Suprapubic skin (tissue), 4 donors: ENCODE measurements at regions not wholly inside any gene's neighbourhood (a gene's known extent, or its start where the extent isn't known, plus 50 kb on each side); places are given as distances from the start of the nearest gene placed in this dataset.

ENCODE experiments used
- DNase-seq, 2 donors: peaks; one replicate each; pipeline ENCODE4 v3.0.0-alpha.2; 2019; ENCODE audit warnings: low spot score in 2 of 2
- H3K27ac ChIP-seq: fragments of 200-600 bp; sonication (generic); one replicate; pipeline ENCODE4 v1.5.1; 2019
- H3K27me3 ChIP-seq: fragments of 200-600 bp; sonication (generic); one replicate; pipeline ENCODE4 v1.5.1; 2019
- H3K36me3 ChIP-seq: fragments of 200-600 bp; sonication (generic); one replicate; pipeline ENCODE4 v1.5.1; 2019
- H3K4me1 ChIP-seq: fragments of 200-600 bp; sonication (generic); one replicate; pipeline ENCODE4 v1.5.1; 2019
- H3K4me3 ChIP-seq: fragments of 200-600 bp; sonication (generic); one replicate; pipeline ENCODE4 v1.5.1; 2019; ENCODE audit warnings: mild to moderate bottlenecking
- H3K9me3 ChIP-seq: fragments of 200-600 bp; sonication (generic); one replicate; pipeline ENCODE4 v1.5.1; 2019
- EP300 ChIP-seq: sonication (generic); formaldehyde crosslinking; IDR thresholded peaks from one replicate; pipeline ENCODE4 v1.6.1; 2017; ENCODE audit warnings: antibody characterized with exemption
- POLR2A ChIP-seq, 2 donors: fragments of 450-650 bp; IDR thresholded peaks; one replicate each; pipeline ENCODE4 v1.6.1; 2017; ENCODE audit warnings: antibody characterized with exemption in 2 of 2, mild to moderate bottlenecking in 2 of 2, moderate library complexity in 2 of 2
- POLR2AphosphoS5 ChIP-seq, 3 donors: sonication (generic); formaldehyde crosslinking; IDR thresholded peaks; one replicate each; pipeline ENCODE4 v1.6.1; 2017; ENCODE audit warnings: antibody characterized with exemption in 3 of 3
- WGBS: methylation state at CpG from one replicate; pipeline ENCODE4 v1.1.5; 2018; 5-methylcytosine and 5-hydroxymethylcytosine counted together
- TF ChIP-seq, protein P1 (sequence below), 2 donors: fragments of 200-600 bp in 1 of 2; fragments of 450-650 bp in 1 of 2; sonication (generic) in 1 of 2; IDR thresholded peaks; one replicate each; pipeline ENCODE4 v1.5.1; 2016 to 2019; ENCODE audit warnings: antibody characterized with exemption in 2 of 2, mild to moderate bottlenecking in 1 of 2, moderate library complexity in 1 of 2

DNA sequence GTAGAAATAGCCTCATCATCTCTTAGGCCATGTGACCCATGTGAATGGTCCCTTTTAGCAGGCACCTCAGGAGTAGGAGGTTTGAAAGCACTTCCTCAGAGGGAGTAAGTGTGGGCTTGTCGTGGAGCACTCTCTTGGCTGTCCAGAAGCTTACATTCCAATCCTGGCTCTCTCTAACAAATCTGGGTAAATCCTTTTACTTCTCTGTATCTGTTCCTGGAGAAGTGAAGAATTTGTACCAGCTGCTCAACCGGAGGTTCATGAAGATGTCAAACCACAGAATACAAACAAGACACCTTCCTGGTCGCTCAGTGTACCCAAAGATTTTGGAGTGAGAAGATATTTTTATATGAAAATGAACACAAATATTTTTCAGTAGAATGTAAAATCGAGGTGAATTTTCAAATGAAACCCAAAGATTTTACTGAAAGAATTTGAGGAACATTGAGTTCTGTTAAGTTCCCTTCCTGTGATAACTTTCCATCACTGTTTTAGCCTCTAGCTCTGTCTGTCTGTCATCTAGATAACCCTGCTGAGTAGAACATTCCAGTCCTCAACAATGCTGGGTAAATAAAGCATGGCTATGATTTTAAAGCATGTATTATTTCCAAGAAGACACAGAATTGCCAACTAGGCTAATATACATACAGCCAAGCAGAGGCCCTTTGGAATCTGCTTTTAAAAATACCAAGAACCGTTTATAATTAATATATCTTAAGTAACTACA is 263.9 kb upstream of the RGS6 start:
- TF ChIP-seq EP300: no peak
- no peak for TF ChIP-seq POLR2AphosphoS5 (IDR thresholded peaks at IDR 0.05)
- TF ChIP-seq, protein P1, sequence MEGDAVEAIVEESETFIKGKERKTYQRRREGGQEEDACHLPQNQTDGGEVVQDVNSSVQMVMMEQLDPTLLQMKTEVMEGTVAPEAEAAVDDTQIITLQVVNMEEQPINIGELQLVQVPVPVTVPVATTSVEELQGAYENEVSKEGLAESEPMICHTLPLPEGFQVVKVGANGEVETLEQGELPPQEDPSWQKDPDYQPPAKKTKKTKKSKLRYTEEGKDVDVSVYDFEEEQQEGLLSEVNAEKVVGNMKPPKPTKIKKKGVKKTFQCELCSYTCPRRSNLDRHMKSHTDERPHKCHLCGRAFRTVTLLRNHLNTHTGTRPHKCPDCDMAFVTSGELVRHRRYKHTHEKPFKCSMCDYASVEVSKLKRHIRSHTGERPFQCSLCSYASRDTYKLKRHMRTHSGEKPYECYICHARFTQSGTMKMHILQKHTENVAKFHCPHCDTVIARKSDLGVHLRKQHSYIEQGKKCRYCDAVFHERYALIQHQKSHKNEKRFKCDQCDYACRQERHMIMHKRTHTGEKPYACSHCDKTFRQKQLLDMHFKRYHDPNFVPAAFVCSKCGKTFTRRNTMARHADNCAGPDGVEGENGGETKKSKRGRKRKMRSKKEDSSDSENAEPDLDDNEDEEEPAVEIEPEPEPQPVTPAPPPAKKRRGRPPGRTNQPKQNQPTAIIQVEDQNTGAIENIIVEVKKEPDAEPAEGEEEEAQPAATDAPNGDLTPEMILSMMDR (IDR thresholded peaks at IDR 0.05): no peak
- TF ChIP-seq POLR2A (IDR thresholded peaks at IDR 0.05): no peak
- no peaks in the 10 kb centered on the region for H3K27me3 ChIP-seq
- H3K36me3 ChIP-seq: peaks cover 15% of the 10 kb centered on the region
- WGBS: 76% methylated on average over 5 of the region's 5 CpGs
- H3K9me3 ChIP-seq: no peaks in the 10 kb centered on the region
- H3K4me1 ChIP-seq: no peaks in the 10 kb centered on the region
- H3K27ac ChIP-seq: no peak overlapping the region
- no peak overlapping the region for H3K4me3 ChIP-seq
- no peak for DNase-seq

DNA sequence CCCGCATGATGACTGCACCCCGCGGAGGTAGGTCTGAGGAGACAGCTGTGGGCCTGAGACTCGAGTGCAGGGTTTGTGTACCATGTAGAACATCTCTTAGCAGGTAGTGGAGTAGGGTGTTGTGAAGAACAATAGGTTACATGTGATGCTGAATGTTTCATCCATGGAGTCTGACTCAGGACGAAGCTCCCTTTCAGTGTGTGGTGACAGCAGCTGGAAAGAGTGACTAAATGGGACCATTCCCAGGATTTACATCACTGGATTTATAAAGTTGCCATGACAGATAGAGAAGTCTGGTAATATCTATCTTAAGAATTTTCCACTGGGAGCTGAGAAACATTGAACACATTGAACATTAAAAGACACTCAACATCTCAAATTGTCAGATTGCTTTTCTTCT is 259.6 kb upstream of the RGS6 start:
- Histone ChIP-seq H3K4me1 (no peaks in the 10 kb centered on the region), H3K36me3 (peaks cover 23% of the 10 kb centered on the region), H3K27me3 (no peaks in the 10 kb centered on the region), H3K4me3 (no peak overlapping the region), H3K9me3 (no peaks in the 10 kb centered on the region), H3K27ac (no peak overlapping the region)
- 89% methylated on average over 5 of the region's 5 CpGs for WGBS
- TF ChIP-seq, protein P1 (IDR thresholded peaks at IDR 0.05): no peak
- TF ChIP-seq EP300 (no peak), POLR2AphosphoS5 (IDR thresholded peaks at IDR 0.05) (no peak), POLR2A (IDR thresholded peaks at IDR 0.05) (no peak)
- no peak for DNase-seq

DNA sequence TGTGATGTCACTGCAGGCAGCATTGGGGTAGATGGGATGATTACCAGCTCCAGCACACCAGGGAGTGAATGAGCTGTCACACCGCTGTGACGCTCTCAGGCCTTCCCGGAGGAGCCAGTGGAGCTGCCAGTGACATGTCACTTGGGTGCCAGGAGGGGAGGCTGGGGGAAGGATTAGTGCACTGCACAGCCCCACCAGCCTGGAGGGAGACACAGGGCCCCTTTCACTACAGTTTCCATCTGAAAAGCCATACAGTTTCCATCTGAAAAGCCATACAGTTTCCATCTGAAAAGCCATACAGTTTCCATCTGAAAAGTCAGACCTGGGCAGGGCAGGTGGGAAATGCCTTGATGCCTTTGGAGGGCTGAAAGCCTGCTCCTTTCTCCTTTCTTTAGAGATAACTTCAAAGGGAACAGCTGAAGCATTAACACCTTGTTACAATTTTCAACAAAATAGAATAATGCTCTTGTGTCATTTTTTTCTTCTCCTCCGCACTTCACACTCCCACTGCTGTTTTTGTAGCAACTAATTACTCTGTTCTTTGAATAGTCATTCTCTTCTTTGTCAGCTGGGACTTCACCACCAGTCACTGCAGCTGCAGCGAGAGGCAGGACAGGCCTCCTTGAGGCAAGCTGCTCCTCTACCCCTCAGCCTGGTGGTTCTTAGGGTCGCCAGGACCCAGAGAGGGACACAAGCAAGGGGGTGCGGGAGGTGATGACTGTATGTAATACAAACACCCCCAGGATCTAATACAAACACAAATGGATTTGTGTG is 256.9 kb upstream of the RGS6 start:
- Histone ChIP-seq H3K4me1 (no peaks in the 10 kb centered on the region), H3K4me3 (no peak overlapping the region), H3K9me3 (no peaks in the 10 kb centered on the region), H3K27me3 (no peaks in the 10 kb centered on the region), H3K27ac (no peak overlapping the region), H3K36me3 (peaks cover 23% of the 10 kb centered on the region)
- no peak for TF ChIP-seq POLR2A (IDR thresholded peaks at IDR 0.05)
- no peak for DNase-seq
- WGBS: 97% methylated on average over 7 of the region's 7 CpGs

DNA sequence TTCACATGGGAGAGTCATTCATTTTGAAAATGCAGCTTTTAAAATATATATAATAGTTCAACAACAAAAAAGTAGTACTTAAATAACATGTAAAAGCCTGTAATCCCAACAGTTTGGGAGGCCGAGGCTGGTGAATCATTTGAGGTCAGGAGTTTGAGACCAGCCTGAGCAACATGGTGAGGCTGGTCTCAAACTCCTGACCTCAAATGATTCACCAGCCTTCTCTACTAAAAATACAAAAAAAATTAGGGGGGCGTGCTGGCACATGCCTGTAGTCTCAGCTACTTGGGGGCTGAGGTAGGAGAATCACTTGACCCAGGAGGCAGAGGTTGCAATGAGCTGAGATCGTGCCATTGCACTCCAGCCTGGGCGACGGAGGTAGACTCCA is 256.3 kb upstream of the RGS6 start:
- 95% methylated on average over 5 of the region's 5 CpGs for WGBS
- no peaks in the 10 kb centered on the region for H3K9me3 ChIP-seq
- no peak overlapping the region for H3K27ac ChIP-seq
- no peak for TF ChIP-seq POLR2AphosphoS5 (IDR thresholded peaks at IDR 0.05)
- TF ChIP-seq POLR2A (IDR thresholded peaks at IDR 0.05): no peak
- TF ChIP-seq, protein P1 (IDR thresholded peaks at IDR 0.05): no peak
- TF ChIP-seq EP300: no peak
- peaks cover 23% of the 10 kb centered on the region for H3K36me3 ChIP-seq
- H3K4me1 ChIP-seq: no peaks in the 10 kb centered on the region
- no peak for DNase-seq
- no peak overlapping the region for H3K4me3 ChIP-seq
- H3K27me3 ChIP-seq: no peaks in the 10 kb centered on the region

DNA sequence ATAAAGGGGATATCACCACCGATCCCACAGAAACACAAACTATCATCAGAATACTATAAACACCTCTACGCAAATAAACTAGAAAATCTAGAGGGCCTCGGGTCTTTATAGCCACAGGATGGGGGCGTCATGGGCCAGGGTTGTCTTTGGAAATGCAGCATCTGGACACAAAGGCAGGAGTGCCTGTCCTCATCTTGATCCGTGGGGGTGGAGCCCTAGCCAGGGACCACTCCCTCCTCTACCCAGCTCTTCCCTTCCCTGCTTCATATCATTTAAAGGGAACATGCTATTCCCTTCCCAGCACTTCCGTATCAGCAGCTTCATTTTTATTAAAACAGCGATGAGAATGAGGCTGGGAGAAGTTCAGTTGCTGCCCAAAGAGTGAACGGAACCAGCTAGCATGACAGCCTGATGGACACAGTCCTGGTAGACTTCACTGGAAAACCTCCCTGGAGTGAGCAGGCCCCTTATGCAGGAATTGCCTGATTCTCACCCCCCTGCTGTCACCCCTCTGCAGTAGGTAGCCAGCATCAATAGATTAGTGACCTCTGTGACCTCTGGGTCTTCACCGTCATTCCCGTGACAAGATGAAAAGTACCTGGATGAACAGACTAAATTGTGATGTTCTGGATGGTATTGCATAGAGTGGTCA is 251.4 kb upstream of the RGS6 start:
- DNase-seq: no peak
- H3K4me3 ChIP-seq: no peak overlapping the region
- no peaks in the 10 kb centered on the region for H3K4me1 ChIP-seq
- no peak for TF ChIP-seq POLR2AphosphoS5 (IDR thresholded peaks at IDR 0.05)
- TF ChIP-seq POLR2A (IDR thresholded peaks at IDR 0.05): no peak
- WGBS: 88% methylated on average over 10 of the region's 10 CpGs
- no peaks in the 10 kb centered on the region for H3K27me3 ChIP-seq
- no peaks in the 10 kb centered on the region for H3K9me3 ChIP-seq
- H3K36me3 ChIP-seq: peaks cover 19% of the 10 kb centered on the region
- no peak overlapping the region for H3K27ac ChIP-seq

DNA sequence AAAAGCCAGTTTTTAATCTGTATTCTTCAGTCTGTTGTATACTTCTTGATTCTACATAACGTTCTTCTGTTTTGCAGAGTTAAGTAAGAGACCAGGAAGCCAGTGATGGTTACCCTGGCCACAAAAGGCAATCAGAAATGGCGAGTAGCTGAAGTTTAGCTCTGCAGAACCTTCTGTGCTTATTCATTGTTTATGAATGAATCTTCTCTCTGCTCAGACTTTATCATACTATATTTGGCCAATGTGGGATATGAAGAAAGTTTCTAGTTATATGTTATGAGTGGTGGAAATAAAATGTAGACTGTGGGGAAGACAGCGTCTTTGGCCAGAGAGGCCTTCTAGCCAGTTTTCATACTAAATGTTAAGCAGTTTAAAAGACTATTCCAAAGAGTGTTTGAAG is 249.9 kb upstream of the RGS6 start:
- 95% methylated on average over 3 of the region's 3 CpGs for WGBS
- H3K27ac ChIP-seq: no peak overlapping the region
- DNase-seq: no peak
- no peaks in the 10 kb centered on the region for H3K27me3 ChIP-seq
- peaks cover 15% of the 10 kb centered on the region for H3K36me3 ChIP-seq
- no peaks in the 10 kb centered on the region for H3K9me3 ChIP-seq
- peaks cover under 1% of the 10 kb centered on the region for H3K4me1 ChIP-seq
- H3K4me3 ChIP-seq: no peak overlapping the region
- TF ChIP-seq POLR2A (IDR thresholded peaks at IDR 0.05): no peak
- TF ChIP-seq EP300: no peak
- TF ChIP-seq POLR2AphosphoS5 (IDR thresholded peaks at IDR 0.05): no peak
- TF ChIP-seq, protein P1 (IDR thresholded peaks at IDR 0.05): no peak
